ENCODE measurements at regions not wholly inside any gene's neighbourhood (a gene's known extent, or its start where the extent isn't known, plus 50 kb on each side); places are given as distances from the start of the nearest gene placed in this dataset.

GRCh38 chr6:166744223-166745134, 117.4 kb upstream of the RPS6KA2 start:
- TF ChIP-seq EZH2 (IDR thresholded peaks at IDR 0.05) (no peak), FOXP2 (optimal IDR thresholded peaks at IDR 0.05; ENCODE audit: control extremely low read depth, extremely low read length, insufficient read depth) (no peak), POLR2AphosphoS5 (IDR thresholded peaks at IDR 0.05; ENCODE audit: borderline replicate concordance, low read depth, low read length) (no peak)
- Histone ChIP-seq H3K27ac (no peak overlapping the region), H3K9me3 (ENCODE audit: low read depth, low read length) (no peaks in the 10 kb centered on the region), H3K9ac (ENCODE audit: insufficient read length) (no peak overlapping the region), H3K36me3 (ENCODE audit: insufficient read depth, low read length) (no peaks in the 10 kb centered on the region), H3K4me3 (no peak overlapping the region)
- DNase-seq (ENCODE audit: low read depth, low spot score): no peak

- no peaks in the 10 kb centered on the region for H3K9me3 ChIP-seq (ENCODE audit: low read depth, low read length)
- no peak for DNase-seq (ENCODE audit: low read depth, low spot score)
- H3K4me3 ChIP-seq: no peak overlapping the region
- H3K27ac ChIP-seq: no peak overlapping the region
- TF ChIP-seq EZH2 (IDR thresholded peaks at IDR 0.05): no peak
- no peak for TF ChIP-seq FOXP2 (optimal IDR thresholded peaks at IDR 0.05; ENCODE audit: control extremely low read depth, extremely low read length, insufficient read depth)
- H3K9ac ChIP-seq (ENCODE audit: insufficient read length): no peak overlapping the region
- no peaks in the 10 kb centered on the region for H3K36me3 ChIP-seq (ENCODE audit: insufficient read depth, low read length)
These were observed 116.6 kb upstream of the RPS6KA2 start for GRCh38 chr6:166743406-166744222.

- H3K36me3 ChIP-seq (ENCODE audit: insufficient read depth, low read length): no peaks in the 10 kb centered on the region
- DNase-seq (ENCODE audit: low read depth, low spot score): no peak
- H3K9me3 ChIP-seq (ENCODE audit: low read depth, low read length): no peaks in the 10 kb centered on the region
- no peak overlapping the region for H3K9ac ChIP-seq (ENCODE audit: insufficient read length)
- H3K27ac ChIP-seq: no peak overlapping the region
- H3K4me3 ChIP-seq: no peak overlapping the region
- TF ChIP-seq FOXP2 (optimal IDR thresholded peaks at IDR 0.05; ENCODE audit: control extremely low read depth, extremely low read length, insufficient read depth): no peak
- TF ChIP-seq EZH2 (IDR thresholded peaks at IDR 0.05): no peak
- TF ChIP-seq POLR2AphosphoS5 (IDR thresholded peaks at IDR 0.05; ENCODE audit: borderline replicate concordance, low read depth, low read length): no peak
These were observed 115.9 kb upstream of the RPS6KA2 start for GRCh38 chr6:166742981-166743380.

- TF ChIP-seq EZH2 (IDR thresholded peaks at IDR 0.05): no peak
- TF ChIP-seq FOXP2 (optimal IDR thresholded peaks at IDR 0.05; ENCODE audit: control extremely low read depth, extremely low read length, insufficient read depth): no peak
- TF ChIP-seq POLR2AphosphoS5 (IDR thresholded peaks at IDR 0.05; ENCODE audit: borderline replicate concordance, low read depth, low read length): no peak
- Histone ChIP-seq H3K27ac (no peak overlapping the region), H3K36me3 (ENCODE audit: insufficient read depth, low read length) (no peaks in the 10 kb centered on the region), H3K4me3 (no peak overlapping the region), H3K9me3 (ENCODE audit: low read depth, low read length) (no peaks in the 10 kb centered on the region), H3K9ac (ENCODE audit: insufficient read length) (no peak overlapping the region)
- no peak for DNase-seq (ENCODE audit: low read depth, low spot score)
These were observed 112.9 kb upstream of the RPS6KA2 start for GRCh38 chr6:166739976-166740318.

GRCh38 chr6:166739117-166739975, 112.3 kb upstream of the RPS6KA2 start:
- no peak for TF ChIP-seq POLR2AphosphoS5 (IDR thresholded peaks at IDR 0.05; ENCODE audit: borderline replicate concordance, low read depth, low read length)
- no peak for TF ChIP-seq FOXP2 (optimal IDR thresholded peaks at IDR 0.05; ENCODE audit: control extremely low read depth, extremely low read length, insufficient read depth)
- no peak for TF ChIP-seq EZH2 (IDR thresholded peaks at IDR 0.05)
- Histone ChIP-seq H3K9me3 (ENCODE audit: low read depth, low read length) (no peaks in the 10 kb centered on the region), H3K4me3 (no peak overlapping the region), H3K9ac (ENCODE audit: insufficient read length) (no peak overlapping the region), H3K27ac (no peak overlapping the region), H3K36me3 (ENCODE audit: insufficient read depth, low read length) (no peaks in the 10 kb centered on the region)
- no peak for DNase-seq (ENCODE audit: low read depth, low spot score)

GRCh38 chr6:166738386-166739116, 111.5 kb upstream of the RPS6KA2 start:
- DNase-seq (ENCODE audit: low read depth, low spot score): no peak
- Histone ChIP-seq H3K27ac (no peak overlapping the region), H3K4me3 (no peak overlapping the region), H3K9me3 (ENCODE audit: low read depth, low read length) (no peaks in the 10 kb centered on the region), H3K9ac (ENCODE audit: insufficient read length) (no peak overlapping the region), H3K36me3 (ENCODE audit: insufficient read depth, low read length) (no peaks in the 10 kb centered on the region)
- TF ChIP-seq EZH2 (IDR thresholded peaks at IDR 0.05): no peak
- no peak for TF ChIP-seq FOXP2 (optimal IDR thresholded peaks at IDR 0.05; ENCODE audit: control extremely low read depth, extremely low read length, insufficient read depth)
- TF ChIP-seq POLR2AphosphoS5 (IDR thresholded peaks at IDR 0.05; ENCODE audit: borderline replicate concordance, low read depth, low read length): no peak

GRCh38 chr6:166737261-166737660, 110.2 kb upstream of the RPS6KA2 start:
- no peak for DNase-seq (ENCODE audit: low read depth, low spot score)
- no peak overlapping the region for H3K4me3 ChIP-seq
- no peaks in the 10 kb centered on the region for H3K36me3 ChIP-seq (ENCODE audit: insufficient read depth, low read length)
- no peak for TF ChIP-seq EZH2 (IDR thresholded peaks at IDR 0.05)
- no peak for TF ChIP-seq FOXP2 (optimal IDR thresholded peaks at IDR 0.05; ENCODE audit: control extremely low read depth, extremely low read length, insufficient read depth)
- no peak for TF ChIP-seq POLR2AphosphoS5 (IDR thresholded peaks at IDR 0.05; ENCODE audit: borderline replicate concordance, low read depth, low read length)
- no peak overlapping the region for H3K27ac ChIP-seq
- no peaks in the 10 kb centered on the region for H3K9me3 ChIP-seq (ENCODE audit: low read depth, low read length)
- H3K9ac ChIP-seq (ENCODE audit: insufficient read length): no peak overlapping the region
